ENCODE measurements at regions not wholly inside any gene's neighbourhood (a gene's known extent, or its start where the extent isn't known, plus 50 kb on each side); places are given as distances from the start of the nearest gene placed in this dataset.
A peak's percentile ranks its signal among the peaks of the same experiment; 100 is the strongest.

GRCh38 chr2:240209493-240209892 is 69.0 kb upstream of the OTOS start:
- DNase-seq (ENCODE audit: low spot score), result no peak

GRCh38 chr2:240210198-240210965 is 69.9 kb upstream of the OTOS start:
- DNase-seq (ENCODE audit: low spot score), result no peak

- DNase-seq (ENCODE audit: low spot score), result no peak
Measured at GRCh38 chr2:240211096-240211495, 70.6 kb upstream of the OTOS start.

GRCh38 chr2:240211598-240212424 is 71.4 kb upstream of the OTOS start:
- DNase-seq (ENCODE audit: low spot score), result no peak

- DNase-seq (ENCODE audit: low spot score), result no peak
Measured at GRCh38 chr2:240212425-240213225, 72.2 kb upstream of the OTOS start.

GRCh38 chr2:240213226-240213475 is 72.7 kb upstream of the OTOS start:
- DNase-seq (ENCODE audit: low spot score), result no peak

GRCh38 chr2:240213476-240214421 is 73.3 kb upstream of the OTOS start:
- no peak for DNase-seq (ENCODE audit: low spot score)

- DNase-seq (ENCODE audit: low spot score), result no peak
Measured at GRCh38 chr2:240214790-240215675, 74.6 kb upstream of the OTOS start.

- no peak for DNase-seq (ENCODE audit: low spot score)
Measured at GRCh38 chr2:240215676-240216051, 75.2 kb upstream of the OTOS start.

GRCh38 chr2:240216167-240216566 is 75.7 kb upstream of the OTOS start:
- no peak for DNase-seq (ENCODE audit: low spot score)

- DNase-seq (ENCODE audit: low spot score), result no peak
Measured at GRCh38 chr2:240217431-240218301, 77.2 kb upstream of the OTOS start.

- DNase-seq (ENCODE audit: low spot score), result no peak
Measured at GRCh38 chr2:240219208-240219890, 78.9 kb upstream of the OTOS start.

- DNase-seq (ENCODE audit: low spot score), result no peak
Measured at GRCh38 chr2:240220371-240220770, 79.9 kb upstream of the OTOS start.

GRCh38 chr2:240223631-240224030 is 83.2 kb upstream of the OTOS start:
- no peak for DNase-seq (ENCODE audit: low spot score)

GRCh38 chr2:240224676-240225075 is 84.2 kb upstream of the OTOS start:
- peak; percentile 76 for DNase-seq (ENCODE audit: low spot score)

- DNase-seq (ENCODE audit: low spot score), result no peak
Measured at GRCh38 chr2:240225131-240225530, 84.7 kb upstream of the OTOS start.

GRCh38 chr2:240225660-240226475 is 85.4 kb upstream of the OTOS start:
- DNase-seq (ENCODE audit: low spot score), result no peak
